22Rv1 (cell line): ENCODE measurements at regions not wholly inside any gene's neighbourhood (a gene's known extent, or its start where the extent isn't known, plus 50 kb on each side); places are given as distances from the start of the nearest gene placed in this dataset.

Experiments
- H3K27ac ChIP-seq: fragments of 450-650 bp; 2 replicates; pipeline ENCODE4 v1.5.1; 2017
- ZFX ChIP-seq: fragments of 450-650 bp; IDR thresholded peaks from 2 replicates; pipeline ENCODE4 v1.6.1; 2017; ENCODE audit warnings: antibody characterized with exemption, borderline replicate concordance
- TF ChIP-seq, protein P1 (sequence below): fragments of 450-650 bp; IDR thresholded peaks from 2 replicates; pipeline ENCODE4 v1.5.1; 2017; ENCODE audit warnings: mild to moderate bottlenecking

DNA sequence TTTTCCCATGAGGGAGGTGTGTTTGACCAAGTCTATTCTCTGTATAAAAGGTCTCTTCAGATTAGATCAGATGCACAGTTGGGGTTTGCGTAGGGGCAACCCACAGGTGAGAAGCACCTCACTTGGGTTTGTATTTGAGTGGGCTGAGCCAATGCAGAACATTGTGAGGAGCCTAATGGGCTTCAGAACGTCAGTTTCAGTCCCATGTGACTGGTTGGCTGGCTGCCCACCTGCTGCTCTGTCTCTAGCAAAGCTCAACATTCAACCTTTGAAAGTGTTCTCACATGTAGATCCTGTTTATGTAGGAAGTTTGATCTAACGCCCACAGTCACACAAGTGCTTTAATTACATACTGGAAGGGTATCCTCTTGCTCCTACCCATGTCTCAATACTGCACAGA is 105.5 kb downstream of the FASLG start:
- no peak overlapping the region for H3K27ac ChIP-seq
- TF ChIP-seq ZFX: no peak
- TF ChIP-seq, protein P1, sequence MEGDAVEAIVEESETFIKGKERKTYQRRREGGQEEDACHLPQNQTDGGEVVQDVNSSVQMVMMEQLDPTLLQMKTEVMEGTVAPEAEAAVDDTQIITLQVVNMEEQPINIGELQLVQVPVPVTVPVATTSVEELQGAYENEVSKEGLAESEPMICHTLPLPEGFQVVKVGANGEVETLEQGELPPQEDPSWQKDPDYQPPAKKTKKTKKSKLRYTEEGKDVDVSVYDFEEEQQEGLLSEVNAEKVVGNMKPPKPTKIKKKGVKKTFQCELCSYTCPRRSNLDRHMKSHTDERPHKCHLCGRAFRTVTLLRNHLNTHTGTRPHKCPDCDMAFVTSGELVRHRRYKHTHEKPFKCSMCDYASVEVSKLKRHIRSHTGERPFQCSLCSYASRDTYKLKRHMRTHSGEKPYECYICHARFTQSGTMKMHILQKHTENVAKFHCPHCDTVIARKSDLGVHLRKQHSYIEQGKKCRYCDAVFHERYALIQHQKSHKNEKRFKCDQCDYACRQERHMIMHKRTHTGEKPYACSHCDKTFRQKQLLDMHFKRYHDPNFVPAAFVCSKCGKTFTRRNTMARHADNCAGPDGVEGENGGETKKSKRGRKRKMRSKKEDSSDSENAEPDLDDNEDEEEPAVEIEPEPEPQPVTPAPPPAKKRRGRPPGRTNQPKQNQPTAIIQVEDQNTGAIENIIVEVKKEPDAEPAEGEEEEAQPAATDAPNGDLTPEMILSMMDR: no peak

DNA sequence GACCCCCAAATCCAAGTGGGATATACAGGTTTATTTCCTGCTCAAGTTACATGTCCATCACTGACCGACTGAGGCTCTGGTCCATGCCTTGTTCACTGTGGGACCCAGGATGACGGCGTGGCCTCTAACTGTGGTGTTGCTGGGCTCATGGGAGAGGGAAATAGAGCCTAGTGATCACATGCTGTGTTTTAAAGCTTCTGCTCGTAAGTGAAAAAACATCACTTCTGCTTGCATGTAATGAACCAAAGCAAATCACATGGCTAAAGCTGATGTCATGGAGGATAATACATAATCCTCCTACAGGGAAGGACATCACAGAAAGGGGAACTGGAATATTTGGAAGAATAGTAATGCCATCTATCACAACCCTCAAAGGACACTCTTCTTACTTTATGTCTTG is 107.6 kb downstream of the FASLG start:
- H3K27ac ChIP-seq: no peak overlapping the region
- TF ChIP-seq, protein P1: no peak
- TF ChIP-seq ZFX: no peak

- no peak overlapping the region for H3K27ac ChIP-seq
- TF ChIP-seq ZFX: no peak
- TF ChIP-seq, protein P1: no peak
These were observed 111.2 kb downstream of the FASLG start for GRCh38 chr1:172770071-172770470.

- no peak overlapping the region for H3K27ac ChIP-seq
- no peak for TF ChIP-seq ZFX
- TF ChIP-seq, protein P1: no peak
These were observed 115.7 kb downstream of the FASLG start for GRCh38 chr1:172774561-172774960.

- TF ChIP-seq ZFX: no peak
- TF ChIP-seq, protein P1: no peak
- H3K27ac ChIP-seq: no peak overlapping the region
These were observed 116.7 kb downstream of the FASLG start for GRCh38 chr1:172775606-172776005.

DNA sequence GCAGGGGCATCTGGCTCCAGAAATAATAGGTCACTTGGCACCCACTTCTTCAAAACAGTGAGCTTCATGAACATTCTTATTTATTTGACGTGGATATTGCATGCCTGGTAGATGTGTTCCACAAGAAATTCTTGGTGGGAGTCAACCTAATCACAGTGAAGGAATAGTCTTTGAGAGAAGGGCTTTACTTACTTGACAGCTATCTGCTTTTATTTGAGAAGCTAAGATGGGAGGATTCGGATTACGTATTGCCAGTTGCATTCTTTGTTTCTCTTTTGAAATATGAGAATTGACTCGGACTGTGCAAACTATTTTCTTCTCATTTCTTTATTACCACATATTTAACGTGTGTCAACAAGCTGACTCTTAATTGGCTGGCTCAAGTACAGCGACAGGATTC is 117.2 kb downstream of the FASLG start:
- TF ChIP-seq ZFX: no peak
- TF ChIP-seq, protein P1: no peak
- H3K27ac ChIP-seq: no peak overlapping the region

- no peak overlapping the region for H3K27ac ChIP-seq
- TF ChIP-seq ZFX: no peak
- TF ChIP-seq, protein P1: no peak
These were observed 118.9 kb downstream of the FASLG start for GRCh38 chr1:172777767-172778166.
